ENCODE measurements at regions not wholly inside any gene's neighbourhood (a gene's known extent, or its start where the extent isn't known, plus 50 kb on each side); places are given as distances from the start of the nearest gene placed in this dataset.
"Not testable (repeated sequence)": the region's sequence is repeated elsewhere in the genome, so short reads cannot be mapped to it uniquely, and the experiment has no call there.

GRCh38 chr1:224825525-224826000 is 103.9 kb upstream of the DNAH14 start:
- no peak for TF ChIP-seq CTCF (IDR thresholded peaks at IDR 0.05)
- DNase-seq = no peak
- Histone ChIP-seq H3K27me3 (peaks cover 7% of the 10 kb centered on the region), H3K4me1 (no peaks in the 10 kb centered on the region), H3K9me3 (peaks cover 3% of the 10 kb centered on the region), H3K36me3 (no peaks in the 10 kb centered on the region), H3K27ac (no peak overlapping the region), H3K4me3 (no peak overlapping the region)
- no peak for ATAC-seq
- intact Hi-C loops (cut with DNase I) = no loop called here

- H3K4me3 ChIP-seq = no peak overlapping the region
- H3K9me3 ChIP-seq = peaks cover 5% of the 10 kb centered on the region
- intact Hi-C loops (cut with DNase I) = no loop called here
- peaks cover 7% of the 10 kb centered on the region for H3K27me3 ChIP-seq
- no peaks in the 10 kb centered on the region for H3K4me1 ChIP-seq
- no peaks in the 10 kb centered on the region for H3K36me3 ChIP-seq
- no peak overlapping the region for H3K27ac ChIP-seq
- DNase-seq (no peak), ATAC-seq (no peak)
- TF ChIP-seq CTCF (IDR thresholded peaks at IDR 0.05) = no peak
Measured at GRCh38 chr1:224828691-224829090, 100.8 kb upstream of the DNAH14 start.

- intact Hi-C loops (cut with DNase I) = no loop called here
Measured at GRCh38 chr1:224831501-224831900, 98.0 kb upstream of the DNAH14 start.

GRCh38 chr1:224839648-224840300 is 89.7 kb upstream of the DNAH14 start:
- H3K9me3 ChIP-seq; DNase-seq; H3K4me3 ChIP-seq; intact Hi-C loops (cut with DNase I); H3K36me3 ChIP-seq; ATAC-seq; H3K27ac ChIP-seq; H3K4me1 ChIP-seq; H3K27me3 ChIP-seq: not testable (repeated sequence)

More at GRCh38 chr1:224831501-224831900, 98.0 kb upstream of the DNAH14 start:
- Histone ChIP-seq H3K27ac (no peak overlapping the region), H3K9me3 (peaks cover 5% of the 10 kb centered on the region), H3K36me3 (no peaks in the 10 kb centered on the region), H3K27me3 (peaks cover 7% of the 10 kb centered on the region), H3K4me1 (no peaks in the 10 kb centered on the region), H3K4me3 (no peak overlapping the region)
- DNase-seq = no peak
- TF ChIP-seq CTCF (IDR thresholded peaks at IDR 0.05) = no peak
- no peak for ATAC-seq

- DNase-seq; ATAC-seq; H3K9me3 ChIP-seq; H3K4me1 ChIP-seq; H3K36me3 ChIP-seq; intact Hi-C loops (cut with DNase I); H3K27me3 ChIP-seq; H3K4me3 ChIP-seq; H3K27ac ChIP-seq: not testable (repeated sequence)
Measured at GRCh38 chr1:224841803-224842202, 87.7 kb upstream of the DNAH14 start.

- TF ChIP-seq CTCF (IDR thresholded peaks at IDR 0.05) = no peak
- H3K9me3 ChIP-seq = no peaks in the 10 kb centered on the region
- no peak for ATAC-seq
- H3K27me3 ChIP-seq = no peaks in the 10 kb centered on the region
- no peak overlapping the region for H3K4me3 ChIP-seq
- no peak overlapping the region for H3K27ac ChIP-seq
- intact Hi-C loops (cut with DNase I) = no loop called here
- no peak for DNase-seq
- H3K36me3 ChIP-seq = no peaks in the 10 kb centered on the region
- H3K4me1 ChIP-seq = no peaks in the 10 kb centered on the region
Measured at GRCh38 chr1:224846119-224846907, 83.2 kb upstream of the DNAH14 start.

All from upper lobe of right lung (tissue), 1 donor.